Right atrium auricular region (tissue), 2 donors: ENCODE measurements at regions not wholly inside any gene's neighbourhood (a gene's known extent, or its start where the extent isn't known, plus 50 kb on each side); places are given as distances from the start of the nearest gene placed in this dataset.

Experiments
- DNase-seq: peaks from one replicate; pipeline ENCODE4 v3.0.0-alpha.2; 2019; ENCODE audit warnings: low spot score
- H3K27ac ChIP-seq, 2 donors: fragments of 200-600 bp; sonication (generic); 1 replicate in 1 of 2; 2 replicates in 1 of 2; pipeline ENCODE4 v1.5.1; 2016 to 2019
- H3K27me3 ChIP-seq, 2 donors: fragments of 200-600 bp; sonication (generic); one replicate each; pipeline versions ENCODE4 v1.5.1 to v1.6.0; 2017 to 2019
- H3K36me3 ChIP-seq: fragments of 200-600 bp; sonication (generic); one replicate; pipeline ENCODE4 v1.5.1; 2016
- H3K4me1 ChIP-seq, 2 donors: fragments of 200-600 bp; sonication (generic); one replicate each; pipeline versions ENCODE4 v1.5.1 to v1.6.0; 2017 to 2019
- H3K4me3 ChIP-seq, 2 donors: fragments of 200-600 bp; sonication (generic); 1 replicate in 1 of 2; 2 replicates in 1 of 2; pipeline ENCODE4 v1.5.1; 2017 to 2019; ENCODE audit warnings: mild to moderate bottlenecking in 1 of 2, moderate library complexity in 1 of 2
- H3K9me3 ChIP-seq, 2 donors: fragments of 200-600 bp; sonication (generic); one replicate each; pipeline ENCODE4 v1.5.1; 2019
- TF ChIP-seq, protein P1 (sequence below), 2 donors: fragments of 200-600 bp; sonication (generic); IDR thresholded peaks; one replicate each; pipeline ENCODE4 v1.5.1; 2019; ENCODE audit warnings: antibody characterized with exemption in 2 of 2

DNA sequence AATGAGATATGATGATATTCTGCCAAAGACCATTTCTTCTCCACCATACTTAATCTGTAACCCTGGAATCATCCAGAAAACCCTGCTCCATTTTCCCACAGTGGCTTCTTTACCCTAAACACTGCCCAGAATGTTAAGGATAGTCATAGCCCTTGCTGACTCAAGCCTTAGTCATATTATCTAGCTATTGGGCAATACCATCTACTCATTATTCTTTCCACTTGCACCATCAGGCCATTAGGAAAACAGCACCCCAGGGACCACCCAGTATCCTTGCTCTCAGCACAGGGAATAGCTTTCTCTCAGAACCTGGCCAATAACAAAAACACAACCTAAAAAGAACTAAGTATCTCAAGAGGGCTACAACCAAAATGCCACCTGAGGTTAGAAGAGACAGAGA lies 445.7 kb upstream of the SLC14A2 start:
- Histone ChIP-seq H3K36me3 (no peaks in the 10 kb centered on the region), H3K4me1 (no peaks in the 10 kb centered on the region), H3K27ac (no peak overlapping the region), H3K4me3 (no peak overlapping the region), H3K9me3 (no peaks in the 10 kb centered on the region), H3K27me3 (no peaks in the 10 kb centered on the region)
- TF ChIP-seq, protein P1, sequence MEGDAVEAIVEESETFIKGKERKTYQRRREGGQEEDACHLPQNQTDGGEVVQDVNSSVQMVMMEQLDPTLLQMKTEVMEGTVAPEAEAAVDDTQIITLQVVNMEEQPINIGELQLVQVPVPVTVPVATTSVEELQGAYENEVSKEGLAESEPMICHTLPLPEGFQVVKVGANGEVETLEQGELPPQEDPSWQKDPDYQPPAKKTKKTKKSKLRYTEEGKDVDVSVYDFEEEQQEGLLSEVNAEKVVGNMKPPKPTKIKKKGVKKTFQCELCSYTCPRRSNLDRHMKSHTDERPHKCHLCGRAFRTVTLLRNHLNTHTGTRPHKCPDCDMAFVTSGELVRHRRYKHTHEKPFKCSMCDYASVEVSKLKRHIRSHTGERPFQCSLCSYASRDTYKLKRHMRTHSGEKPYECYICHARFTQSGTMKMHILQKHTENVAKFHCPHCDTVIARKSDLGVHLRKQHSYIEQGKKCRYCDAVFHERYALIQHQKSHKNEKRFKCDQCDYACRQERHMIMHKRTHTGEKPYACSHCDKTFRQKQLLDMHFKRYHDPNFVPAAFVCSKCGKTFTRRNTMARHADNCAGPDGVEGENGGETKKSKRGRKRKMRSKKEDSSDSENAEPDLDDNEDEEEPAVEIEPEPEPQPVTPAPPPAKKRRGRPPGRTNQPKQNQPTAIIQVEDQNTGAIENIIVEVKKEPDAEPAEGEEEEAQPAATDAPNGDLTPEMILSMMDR (IDR thresholded peaks at IDR 0.05) = no peak
- peak; percentile 76 for DNase-seq

DNA sequence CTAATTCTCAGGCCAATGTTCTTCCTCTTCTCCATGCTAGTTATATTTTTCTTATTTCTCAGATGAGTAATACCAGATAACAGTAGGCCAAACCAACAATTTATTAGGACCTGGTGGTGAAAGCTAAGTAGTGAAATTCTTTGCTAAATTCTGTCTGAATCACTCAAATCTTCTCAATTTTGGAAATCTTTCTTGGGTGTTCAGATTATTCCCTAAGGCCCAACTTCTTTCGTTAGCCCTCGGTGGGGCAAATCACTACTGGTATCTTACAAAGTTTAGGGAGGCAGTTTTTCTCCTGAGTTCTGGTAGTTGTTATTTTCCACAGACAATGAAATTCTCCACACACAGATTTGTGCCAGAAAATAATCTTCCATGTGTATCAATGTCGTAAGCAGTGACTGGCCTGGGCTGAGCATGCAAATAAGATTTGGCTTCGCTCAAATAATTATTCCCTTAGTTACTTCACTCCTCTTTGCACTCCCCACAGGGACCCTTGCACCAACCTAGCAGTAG lies 443.5 kb upstream of the SLC14A2 start:
- H3K4me1 ChIP-seq = no peaks in the 10 kb centered on the region
- no peaks in the 10 kb centered on the region for H3K36me3 ChIP-seq
- H3K4me3 ChIP-seq = no peak overlapping the region
- H3K9me3 ChIP-seq = no peaks in the 10 kb centered on the region
- no peak for DNase-seq
- H3K27me3 ChIP-seq = no peaks in the 10 kb centered on the region
- peak overlapping the region in 1 of 2 donors; percentile 33 for H3K27ac ChIP-seq
- TF ChIP-seq, protein P1 (IDR thresholded peaks at IDR 0.05) = peak in 1 of 2 donors; percentile 9

DNA sequence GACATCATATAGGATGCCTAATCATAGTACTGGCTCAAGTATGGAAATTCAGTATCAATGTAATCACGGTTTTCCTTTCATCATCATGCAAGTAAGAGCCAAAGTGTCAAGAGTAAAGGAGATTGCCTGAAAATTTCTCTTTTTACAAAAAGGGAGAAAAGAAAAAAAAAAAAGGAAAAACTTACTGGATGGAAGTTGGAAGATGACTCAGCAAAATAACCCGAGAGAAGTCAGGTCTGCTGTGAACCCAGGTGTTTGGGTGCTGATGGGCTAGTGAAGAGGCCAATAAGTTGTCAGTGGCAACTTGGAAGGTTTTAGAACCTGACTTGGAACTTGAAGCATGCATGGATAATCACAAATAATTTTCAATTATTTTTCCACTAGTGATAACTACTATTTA lies 441.9 kb upstream of the SLC14A2 start:
- Histone ChIP-seq H3K27me3 (no peaks in the 10 kb centered on the region), H3K27ac (no peak overlapping the region), H3K36me3 (no peaks in the 10 kb centered on the region), H3K9me3 (no peaks in the 10 kb centered on the region), H3K4me3 (no peak overlapping the region), H3K4me1 (no peaks in the 10 kb centered on the region)
- DNase-seq = no peak
- TF ChIP-seq, protein P1 (IDR thresholded peaks at IDR 0.05) = no peak

DNA sequence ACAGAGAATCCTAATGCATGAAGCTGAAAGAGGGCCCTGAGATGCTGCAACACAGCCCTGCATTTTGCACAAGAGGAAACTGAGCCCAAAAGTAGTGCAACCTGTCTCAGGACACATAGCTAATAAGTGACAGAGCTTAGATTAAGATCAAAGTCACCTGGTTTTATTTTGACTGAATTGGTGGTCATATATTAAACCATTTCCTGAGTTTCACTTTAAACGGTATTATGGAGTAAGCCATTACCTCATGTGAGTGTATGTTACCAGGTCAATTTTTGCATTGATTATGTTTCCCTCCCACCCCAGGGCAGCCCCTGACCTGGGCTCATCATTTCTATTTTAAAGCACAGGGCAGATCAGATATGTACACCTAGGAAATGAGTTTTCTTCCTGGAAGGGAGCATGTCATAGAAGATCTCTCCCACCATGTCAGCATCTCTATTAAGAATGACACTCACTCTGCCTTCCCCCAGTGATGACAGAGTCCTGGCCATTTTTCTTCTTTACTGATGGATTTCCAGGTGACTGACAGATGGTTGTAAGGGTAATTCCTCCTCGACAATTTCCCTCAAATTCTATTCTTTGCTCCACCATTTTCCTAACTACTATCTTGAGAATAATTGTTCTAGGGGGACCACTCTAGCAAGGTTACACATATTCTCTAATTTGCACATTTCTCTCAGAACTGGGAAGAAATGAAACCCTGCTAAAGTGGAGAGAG lies 441.3 kb upstream of the SLC14A2 start:
- Histone ChIP-seq H3K4me1 (no peaks in the 10 kb centered on the region), H3K4me3 (no peak overlapping the region), H3K27me3 (no peaks in the 10 kb centered on the region), H3K27ac (no peak overlapping the region), H3K36me3 (no peaks in the 10 kb centered on the region), H3K9me3 (no peaks in the 10 kb centered on the region)
- TF ChIP-seq, protein P1 (IDR thresholded peaks at IDR 0.05) = no peak
- DNase-seq = no peak

DNA sequence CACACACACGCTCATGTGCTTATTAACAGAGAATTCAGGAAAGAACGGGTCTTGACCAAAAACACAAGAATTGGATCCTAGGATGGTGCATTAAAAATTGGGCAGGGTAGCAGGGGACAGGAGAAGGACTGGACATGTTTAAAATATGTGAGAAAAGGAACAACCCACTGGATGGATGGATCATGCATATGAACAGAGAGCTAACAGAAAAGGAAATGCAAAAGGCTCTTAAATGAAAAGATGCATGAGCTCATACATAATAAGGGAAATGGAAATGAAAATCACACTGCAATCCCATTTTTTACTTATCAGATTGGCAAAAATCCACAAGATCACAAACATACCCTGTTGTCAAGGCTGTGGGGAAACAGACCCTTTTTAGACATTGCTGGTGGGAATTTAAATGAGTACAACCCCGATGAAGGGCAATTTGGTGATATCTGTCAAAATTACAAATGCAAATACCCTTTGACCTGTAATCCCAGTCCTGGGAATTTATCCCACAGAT lies 440.6 kb upstream of the SLC14A2 start:
- Histone ChIP-seq H3K4me1 (no peaks in the 10 kb centered on the region), H3K9me3 (no peaks in the 10 kb centered on the region), H3K27me3 (no peaks in the 10 kb centered on the region), H3K36me3 (no peaks in the 10 kb centered on the region), H3K4me3 (no peak overlapping the region), H3K27ac (no peak overlapping the region)
- TF ChIP-seq, protein P1 (IDR thresholded peaks at IDR 0.05) = no peak
- DNase-seq = no peak
